Lower leg skin (tissue), 4 donors: ENCODE measurements at regions not wholly inside any gene's neighbourhood (a gene's known extent, or its start where the extent isn't known, plus 50 kb on each side); places are given as distances from the start of the nearest gene placed in this dataset.
"Not testable (repeated sequence)": the region's sequence is repeated elsewhere in the genome, so short reads cannot be mapped to it uniquely, and the experiment has no call there.

Source experiments
- DNase-seq, 2 donors: peaks; one replicate each; pipeline ENCODE4 v3.0.0-alpha.2; 2019; ENCODE audit warnings: low spot score in 2 of 2
- H3K4me3 ChIP-seq: fragments of 200-600 bp; sonication (generic); 2 replicates; pipeline ENCODE4 v1.5.1; 2017; ENCODE audit warnings: mild to moderate bottlenecking, low read depth; ENCODE audit not compliant: poor library complexity, severe bottlenecking
- CTCF ChIP-seq, 3 donors: fragments of 450-650 bp; IDR thresholded peaks; one replicate each; pipeline ENCODE4 v1.5.1; 2016; ENCODE audit warnings: antibody characterized with exemption in 3 of 3, mild to moderate bottlenecking in 3 of 3, moderate library complexity in 2 of 3
- POLR2A ChIP-seq, 2 donors: fragments of 450-650 bp; IDR thresholded peaks; one replicate each; pipeline ENCODE4 v1.6.1; 2016 to 2017; ENCODE audit warnings: antibody characterized with exemption in 2 of 2, mild to moderate bottlenecking in 1 of 2, moderate library complexity in 1 of 2
- WGBS, 2 donors: methylation state at CpG; one replicate each; pipeline ENCODE4 v1.1.5; 2018; 5-methylcytosine and 5-hydroxymethylcytosine counted together
- intact Hi-C: fragments of 100-400 bp; cut with DNase I; formaldehyde crosslinking; loops from one replicate; pipeline ENCODE4 v1.15.0; 2023; ENCODE audit warnings: low total_unique reads

- 38 to 40% methylated on average over 7 of the region's 7 CpGs for WGBS, 2 donors
- TF ChIP-seq POLR2A (IDR thresholded peaks at IDR 0.05) (no peak), CTCF (IDR thresholded peaks at IDR 0.05) (no peak)
- H3K4me3 ChIP-seq, result no peak overlapping the region
- intact Hi-C loops, result no loop called here
- DNase-seq, result peak in 1 of 2 donors; percentile 90
Measured at GRCh38 chr4:26015133-26015651, 101.2 kb downstream of the SMIM20 start.

GRCh38 chr4:26015906-26016305 lies 101.9 kb downstream of the SMIM20 start:
- H3K4me3 ChIP-seq, result no peak overlapping the region
- TF ChIP-seq POLR2A (IDR thresholded peaks at IDR 0.05) (no peak), CTCF (IDR thresholded peaks at IDR 0.05) (no peak)
- 83 to 94% methylated on average over 2 of the region's 2 CpGs for WGBS, 2 donors
- DNase-seq, result peak in 1 of 2 donors; percentile 56
- intact Hi-C loops, result no loop called here

- peak in 1 of 2 donors; percentile 25 for DNase-seq
- H3K4me3 ChIP-seq, result no peak overlapping the region
- TF ChIP-seq CTCF (IDR thresholded peaks at IDR 0.05), result no peak
- no peak for TF ChIP-seq POLR2A (IDR thresholded peaks at IDR 0.05)
- intact Hi-C loops, result no loop called here
- WGBS, 2 donors, result 88 to 92% methylated on average over 4 of the region's 4 CpGs
Measured at GRCh38 chr4:26017531-26017930, 103.5 kb downstream of the SMIM20 start.

- intact Hi-C loops, H3K4me3 ChIP-seq: not testable (repeated sequence)
- 77 to 91% methylated on average over 6 of the region's 6 CpGs for WGBS, 2 donors
- DNase-seq, result peak in 1 of 2 donors; percentile 66
Measured at GRCh38 chr4:26017961-26018700, 104.1 kb downstream of the SMIM20 start.

- intact Hi-C loops, result no loop called here
- DNase-seq, result peak in 1 of 2 donors; percentile 33
- 25 to 40% methylated on average over 10 of the region's 10 CpGs for WGBS, 2 donors
- H3K4me3 ChIP-seq, result no peak overlapping the region
- TF ChIP-seq POLR2A (IDR thresholded peaks at IDR 0.05), result no peak
- no peak for TF ChIP-seq CTCF (IDR thresholded peaks at IDR 0.05)
Measured at GRCh38 chr4:26020083-26020668, 106.2 kb downstream of the SMIM20 start.

GRCh38 chr4:26020881-26021280 lies 106.9 kb downstream of the SMIM20 start:
- 52 to 57% methylated on average over 6 of the region's 6 CpGs for WGBS, 2 donors
- H3K4me3 ChIP-seq, result no peak overlapping the region
- TF ChIP-seq CTCF (IDR thresholded peaks at IDR 0.05), result no peak
- TF ChIP-seq POLR2A (IDR thresholded peaks at IDR 0.05), result no peak
- no peak for DNase-seq
- intact Hi-C loops, result no loop called here
